K562 (cell line): ENCODE measurements at regions not wholly inside any gene's neighbourhood (a gene's known extent, or its start where the extent isn't known, plus 50 kb on each side); places are given as distances from the start of the nearest gene placed in this dataset.

Experiments used
- TF ChIP-seq, protein P1 (sequence below): fragments of 450-650 bp; IDR thresholded peaks from 2 replicates; pipeline ENCODE4 v1.6.1; 2016; ENCODE audit warnings: mild to moderate bottlenecking, moderate library complexity

DNA sequence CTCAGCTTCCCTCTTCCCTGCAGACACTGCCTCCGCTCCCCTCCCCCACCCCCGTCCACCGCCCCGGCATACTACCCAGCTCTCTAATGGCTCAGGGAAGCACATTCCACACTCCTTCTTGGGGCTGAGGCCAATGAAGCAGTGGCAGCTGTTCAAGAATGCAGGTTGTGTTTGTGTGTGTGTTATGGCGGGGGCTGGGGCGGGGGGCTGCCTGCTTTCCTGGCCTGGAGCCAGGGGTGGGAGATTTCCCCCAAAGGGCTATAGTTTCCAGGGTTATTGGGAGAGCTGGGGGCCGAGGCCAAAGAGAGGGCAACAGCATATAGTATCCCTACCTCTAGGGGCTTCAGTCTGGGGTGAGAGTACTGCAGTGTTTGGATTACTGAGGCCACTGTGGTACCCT, 149.4 kb downstream of the EFNB1 start (continued):
- TF ChIP-seq, protein P1, sequence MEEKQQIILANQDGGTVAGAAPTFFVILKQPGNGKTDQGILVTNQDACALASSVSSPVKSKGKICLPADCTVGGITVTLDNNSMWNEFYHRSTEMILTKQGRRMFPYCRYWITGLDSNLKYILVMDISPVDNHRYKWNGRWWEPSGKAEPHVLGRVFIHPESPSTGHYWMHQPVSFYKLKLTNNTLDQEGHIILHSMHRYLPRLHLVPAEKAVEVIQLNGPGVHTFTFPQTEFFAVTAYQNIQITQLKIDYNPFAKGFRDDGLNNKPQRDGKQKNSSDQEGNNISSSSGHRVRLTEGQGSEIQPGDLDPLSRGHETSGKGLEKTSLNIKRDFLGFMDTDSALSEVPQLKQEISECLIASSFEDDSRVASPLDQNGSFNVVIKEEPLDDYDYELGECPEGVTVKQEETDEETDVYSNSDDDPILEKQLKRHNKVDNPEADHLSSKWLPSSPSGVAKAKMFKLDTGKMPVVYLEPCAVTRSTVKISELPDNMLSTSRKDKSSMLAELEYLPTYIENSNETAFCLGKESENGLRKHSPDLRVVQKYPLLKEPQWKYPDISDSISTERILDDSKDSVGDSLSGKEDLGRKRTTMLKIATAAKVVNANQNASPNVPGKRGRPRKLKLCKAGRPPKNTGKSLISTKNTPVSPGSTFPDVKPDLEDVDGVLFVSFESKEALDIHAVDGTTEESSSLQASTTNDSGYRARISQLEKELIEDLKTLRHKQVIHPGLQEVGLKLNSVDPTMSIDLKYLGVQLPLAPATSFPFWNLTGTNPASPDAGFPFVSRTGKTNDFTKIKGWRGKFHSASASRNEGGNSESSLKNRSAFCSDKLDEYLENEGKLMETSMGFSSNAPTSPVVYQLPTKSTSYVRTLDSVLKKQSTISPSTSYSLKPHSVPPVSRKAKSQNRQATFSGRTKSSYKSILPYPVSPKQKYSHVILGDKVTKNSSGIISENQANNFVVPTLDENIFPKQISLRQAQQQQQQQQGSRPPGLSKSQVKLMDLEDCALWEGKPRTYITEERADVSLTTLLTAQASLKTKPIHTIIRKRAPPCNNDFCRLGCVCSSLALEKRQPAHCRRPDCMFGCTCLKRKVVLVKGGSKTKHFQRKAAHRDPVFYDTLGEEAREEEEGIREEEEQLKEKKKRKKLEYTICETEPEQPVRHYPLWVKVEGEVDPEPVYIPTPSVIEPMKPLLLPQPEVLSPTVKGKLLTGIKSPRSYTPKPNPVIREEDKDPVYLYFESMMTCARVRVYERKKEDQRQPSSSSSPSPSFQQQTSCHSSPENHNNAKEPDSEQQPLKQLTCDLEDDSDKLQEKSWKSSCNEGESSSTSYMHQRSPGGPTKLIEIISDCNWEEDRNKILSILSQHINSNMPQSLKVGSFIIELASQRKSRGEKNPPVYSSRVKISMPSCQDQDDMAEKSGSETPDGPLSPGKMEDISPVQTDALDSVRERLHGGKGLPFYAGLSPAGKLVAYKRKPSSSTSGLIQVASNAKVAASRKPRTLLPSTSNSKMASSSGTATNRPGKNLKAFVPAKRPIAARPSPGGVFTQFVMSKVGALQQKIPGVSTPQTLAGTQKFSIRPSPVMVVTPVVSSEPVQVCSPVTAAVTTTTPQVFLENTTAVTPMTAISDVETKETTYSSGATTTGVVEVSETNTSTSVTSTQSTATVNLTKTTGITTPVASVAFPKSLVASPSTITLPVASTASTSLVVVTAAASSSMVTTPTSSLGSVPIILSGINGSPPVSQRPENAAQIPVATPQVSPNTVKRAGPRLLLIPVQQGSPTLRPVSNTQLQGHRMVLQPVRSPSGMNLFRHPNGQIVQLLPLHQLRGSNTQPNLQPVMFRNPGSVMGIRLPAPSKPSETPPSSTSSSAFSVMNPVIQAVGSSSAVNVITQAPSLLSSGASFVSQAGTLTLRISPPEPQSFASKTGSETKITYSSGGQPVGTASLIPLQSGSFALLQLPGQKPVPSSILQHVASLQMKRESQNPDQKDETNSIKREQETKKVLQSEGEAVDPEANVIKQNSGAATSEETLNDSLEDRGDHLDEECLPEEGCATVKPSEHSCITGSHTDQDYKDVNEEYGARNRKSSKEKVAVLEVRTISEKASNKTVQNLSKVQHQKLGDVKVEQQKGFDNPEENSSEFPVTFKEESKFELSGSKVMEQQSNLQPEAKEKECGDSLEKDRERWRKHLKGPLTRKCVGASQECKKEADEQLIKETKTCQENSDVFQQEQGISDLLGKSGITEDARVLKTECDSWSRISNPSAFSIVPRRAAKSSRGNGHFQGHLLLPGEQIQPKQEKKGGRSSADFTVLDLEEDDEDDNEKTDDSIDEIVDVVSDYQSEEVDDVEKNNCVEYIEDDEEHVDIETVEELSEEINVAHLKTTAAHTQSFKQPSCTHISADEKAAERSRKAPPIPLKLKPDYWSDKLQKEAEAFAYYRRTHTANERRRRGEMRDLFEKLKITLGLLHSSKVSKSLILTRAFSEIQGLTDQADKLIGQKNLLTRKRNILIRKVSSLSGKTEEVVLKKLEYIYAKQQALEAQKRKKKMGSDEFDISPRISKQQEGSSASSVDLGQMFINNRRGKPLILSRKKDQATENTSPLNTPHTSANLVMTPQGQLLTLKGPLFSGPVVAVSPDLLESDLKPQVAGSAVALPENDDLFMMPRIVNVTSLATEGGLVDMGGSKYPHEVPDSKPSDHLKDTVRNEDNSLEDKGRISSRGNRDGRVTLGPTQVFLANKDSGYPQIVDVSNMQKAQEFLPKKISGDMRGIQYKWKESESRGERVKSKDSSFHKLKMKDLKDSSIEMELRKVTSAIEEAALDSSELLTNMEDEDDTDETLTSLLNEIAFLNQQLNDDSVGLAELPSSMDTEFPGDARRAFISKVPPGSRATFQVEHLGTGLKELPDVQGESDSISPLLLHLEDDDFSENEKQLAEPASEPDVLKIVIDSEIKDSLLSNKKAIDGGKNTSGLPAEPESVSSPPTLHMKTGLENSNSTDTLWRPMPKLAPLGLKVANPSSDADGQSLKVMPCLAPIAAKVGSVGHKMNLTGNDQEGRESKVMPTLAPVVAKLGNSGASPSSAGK = no peak
